ENCODE measurements at regions not wholly inside any gene's neighbourhood (a gene's known extent, or its start where the extent isn't known, plus 50 kb on each side); places are given as distances from the start of the nearest gene placed in this dataset.

GRCh38 chr13:88602786-88603777, 931.9 kb downstream of the SLITRK5 start:
- TF ChIP-seq CTCF (IDR thresholded peaks at IDR 0.05) (no peak), POLR2AphosphoS5 (IDR thresholded peaks at IDR 0.05) (no peak), POLR2A (IDR thresholded peaks at IDR 0.05) (no peak)

Data from prostate gland (tissue), 2 donors.